ENCODE measurements at regions not wholly inside any gene's neighbourhood (a gene's known extent, or its start where the extent isn't known, plus 50 kb on each side); places are given as distances from the start of the nearest gene placed in this dataset.

GRCh38 chr9:111212874-111213273, 117.2 kb downstream of the OR2K2 start:
- TF ChIP-seq, protein P1, sequence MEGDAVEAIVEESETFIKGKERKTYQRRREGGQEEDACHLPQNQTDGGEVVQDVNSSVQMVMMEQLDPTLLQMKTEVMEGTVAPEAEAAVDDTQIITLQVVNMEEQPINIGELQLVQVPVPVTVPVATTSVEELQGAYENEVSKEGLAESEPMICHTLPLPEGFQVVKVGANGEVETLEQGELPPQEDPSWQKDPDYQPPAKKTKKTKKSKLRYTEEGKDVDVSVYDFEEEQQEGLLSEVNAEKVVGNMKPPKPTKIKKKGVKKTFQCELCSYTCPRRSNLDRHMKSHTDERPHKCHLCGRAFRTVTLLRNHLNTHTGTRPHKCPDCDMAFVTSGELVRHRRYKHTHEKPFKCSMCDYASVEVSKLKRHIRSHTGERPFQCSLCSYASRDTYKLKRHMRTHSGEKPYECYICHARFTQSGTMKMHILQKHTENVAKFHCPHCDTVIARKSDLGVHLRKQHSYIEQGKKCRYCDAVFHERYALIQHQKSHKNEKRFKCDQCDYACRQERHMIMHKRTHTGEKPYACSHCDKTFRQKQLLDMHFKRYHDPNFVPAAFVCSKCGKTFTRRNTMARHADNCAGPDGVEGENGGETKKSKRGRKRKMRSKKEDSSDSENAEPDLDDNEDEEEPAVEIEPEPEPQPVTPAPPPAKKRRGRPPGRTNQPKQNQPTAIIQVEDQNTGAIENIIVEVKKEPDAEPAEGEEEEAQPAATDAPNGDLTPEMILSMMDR (IDR thresholded peaks at IDR 0.05), result no peak
- TF ChIP-seq EP300 (IDR thresholded peaks at IDR 0.05) (no peak), POLR2A (IDR thresholded peaks at IDR 0.05) (no peak)
